GM13976 (cell line): ENCODE measurements at regions not wholly inside any gene's neighbourhood (a gene's known extent, or its start where the extent isn't known, plus 50 kb on each side); places are given as distances from the start of the nearest gene placed in this dataset.
"Not testable (repeated sequence)": the region's sequence is repeated elsewhere in the genome, so short reads cannot be mapped to it uniquely, and the experiment has no call there.

Experiments
- DNase-seq: peaks from one replicate; pipeline ENCODE4 v3.0.0; 2012; ENCODE audit warnings: low spot score
- in situ Hi-C: fragments of 300-500 bp; cut with MboI; formaldehyde crosslinking; loops from one replicate; pipeline ENCODE4 v1.12.0; 2022; ENCODE audit warnings: low sequenced_read_pairs, mixed read lengths, inconsistent platforms; ENCODE audit not compliant: unreplicated experiment
- TF ChIP-seq, protein P1 (sequence below): IDR thresholded peaks from 2 replicates; pipeline ENCODE4 v1.5.1; 2012; ENCODE audit warnings: borderline replicate concordance, mild to moderate bottlenecking; ENCODE audit not compliant: insufficient read depth; ENCODE audit errors: extremely low read depth, missing control alignments, control extremely low read depth

DNA sequence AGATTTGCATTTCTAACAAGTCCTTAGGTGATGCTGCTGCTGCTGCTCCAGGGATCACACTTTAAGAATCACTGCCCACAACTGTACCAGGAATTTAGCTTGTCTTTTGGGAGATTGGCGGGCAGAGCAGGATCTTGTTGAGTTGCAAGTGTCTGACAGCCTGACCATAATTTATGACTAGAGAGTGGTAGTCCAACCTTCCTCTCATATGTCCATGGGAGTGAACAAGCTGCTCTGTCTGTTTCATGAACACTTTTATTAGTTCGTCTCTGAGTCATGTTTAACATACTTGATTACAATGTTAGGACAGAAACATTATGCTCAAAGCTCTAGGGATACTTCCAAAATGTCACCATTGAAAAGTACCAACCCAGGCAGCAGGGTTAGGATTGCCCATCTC lies 169.6 kb downstream of the TGFB2 start:
- TF ChIP-seq, protein P1, sequence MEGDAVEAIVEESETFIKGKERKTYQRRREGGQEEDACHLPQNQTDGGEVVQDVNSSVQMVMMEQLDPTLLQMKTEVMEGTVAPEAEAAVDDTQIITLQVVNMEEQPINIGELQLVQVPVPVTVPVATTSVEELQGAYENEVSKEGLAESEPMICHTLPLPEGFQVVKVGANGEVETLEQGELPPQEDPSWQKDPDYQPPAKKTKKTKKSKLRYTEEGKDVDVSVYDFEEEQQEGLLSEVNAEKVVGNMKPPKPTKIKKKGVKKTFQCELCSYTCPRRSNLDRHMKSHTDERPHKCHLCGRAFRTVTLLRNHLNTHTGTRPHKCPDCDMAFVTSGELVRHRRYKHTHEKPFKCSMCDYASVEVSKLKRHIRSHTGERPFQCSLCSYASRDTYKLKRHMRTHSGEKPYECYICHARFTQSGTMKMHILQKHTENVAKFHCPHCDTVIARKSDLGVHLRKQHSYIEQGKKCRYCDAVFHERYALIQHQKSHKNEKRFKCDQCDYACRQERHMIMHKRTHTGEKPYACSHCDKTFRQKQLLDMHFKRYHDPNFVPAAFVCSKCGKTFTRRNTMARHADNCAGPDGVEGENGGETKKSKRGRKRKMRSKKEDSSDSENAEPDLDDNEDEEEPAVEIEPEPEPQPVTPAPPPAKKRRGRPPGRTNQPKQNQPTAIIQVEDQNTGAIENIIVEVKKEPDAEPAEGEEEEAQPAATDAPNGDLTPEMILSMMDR = no peak
- in situ Hi-C loops = no loop called here
- no peak for DNase-seq

DNA sequence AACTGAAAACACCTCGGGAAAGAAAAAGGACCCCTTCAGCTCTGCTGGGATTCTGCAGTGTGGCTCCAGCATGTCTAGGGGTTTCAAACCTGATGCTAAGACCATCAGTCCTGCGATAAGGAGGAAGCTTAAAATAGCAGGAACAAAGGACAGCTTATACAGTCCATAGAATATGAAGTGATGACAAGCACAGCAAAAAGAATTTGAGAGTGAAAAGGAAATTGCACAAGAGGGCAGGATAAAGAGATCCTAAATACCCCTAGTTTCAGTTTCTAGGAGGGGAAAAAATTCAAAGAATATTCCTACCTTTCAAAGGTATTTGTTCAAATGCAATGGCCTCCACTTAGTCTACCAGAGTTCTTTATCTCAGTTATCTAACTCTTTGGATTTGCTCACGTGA lies 171.4 kb downstream of the TGFB2 start:
- TF ChIP-seq, protein P1 = no peak
- no peak for DNase-seq
- in situ Hi-C loops = no loop called here

DNA sequence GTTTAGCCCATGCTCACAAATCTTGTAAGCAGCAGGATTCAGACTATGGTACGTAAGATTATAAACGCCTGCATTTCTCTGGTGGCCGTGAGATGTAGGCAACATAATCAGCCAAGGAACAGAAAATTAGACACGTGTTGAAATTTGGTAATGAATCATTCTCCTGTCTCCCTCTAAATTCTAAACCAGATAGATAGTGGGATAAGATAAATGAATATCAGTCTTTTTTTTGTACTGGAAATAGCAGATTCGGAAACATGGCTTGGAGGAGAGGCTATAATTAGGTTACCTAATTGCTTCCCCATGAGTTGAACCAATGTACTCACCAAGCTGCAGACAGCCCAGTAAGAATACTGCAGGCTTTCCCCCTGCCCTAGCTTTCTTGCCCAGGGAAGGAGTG lies 172.3 kb downstream of the TGFB2 start:
- TF ChIP-seq, protein P1 = no peak
- no peak for DNase-seq
- in situ Hi-C loops = no loop called here

DNA sequence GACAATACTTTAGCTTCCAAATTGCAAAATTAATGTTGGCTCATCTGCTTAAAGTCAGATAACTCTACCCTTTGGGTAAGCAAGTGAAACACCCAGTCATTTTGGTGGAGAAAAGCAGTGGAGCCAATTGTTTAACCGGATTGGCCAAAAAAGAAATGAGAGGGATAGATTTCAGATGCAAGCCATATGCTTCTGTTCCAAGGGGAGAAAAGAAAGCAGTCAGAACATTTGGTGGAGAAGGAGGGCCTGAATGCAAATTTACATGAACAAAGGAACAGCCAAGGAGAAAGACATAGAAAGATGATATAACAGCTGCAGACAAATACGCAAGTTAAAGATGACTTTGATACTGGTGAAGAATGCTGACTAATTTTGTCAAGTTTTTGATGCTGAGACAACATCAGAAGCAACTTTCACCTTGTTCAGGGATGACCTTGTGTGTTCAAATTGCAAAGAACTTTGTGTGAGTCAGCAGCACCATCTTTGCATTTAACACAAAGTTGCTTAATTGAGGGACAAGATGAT lies 173.1 kb downstream of the TGFB2 start:
- TF ChIP-seq, protein P1 = no peak
- DNase-seq = no peak
- in situ Hi-C loops = no loop called here

DNA sequence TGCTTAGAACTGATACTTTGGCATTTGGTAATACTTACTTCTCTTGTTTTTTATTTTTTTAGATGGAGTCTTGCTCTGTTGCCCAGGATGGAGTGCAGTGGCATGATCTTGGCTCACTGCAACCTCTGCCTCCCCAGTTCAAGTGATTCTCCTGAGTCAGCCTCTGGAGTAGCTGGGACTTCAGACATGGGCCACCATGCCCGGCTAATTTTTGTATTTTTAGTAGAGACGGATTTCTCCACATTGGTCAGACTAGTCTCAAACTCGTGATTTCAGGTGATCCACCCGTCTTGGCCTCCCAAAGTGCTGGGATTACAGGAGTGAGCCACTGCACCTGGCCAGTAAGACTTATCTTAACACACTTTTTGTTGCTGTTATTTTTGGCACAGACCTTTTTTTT lies 175.5 kb downstream of the TGFB2 start:
- in situ Hi-C loops, DNase-seq: not testable (repeated sequence)

DNA sequence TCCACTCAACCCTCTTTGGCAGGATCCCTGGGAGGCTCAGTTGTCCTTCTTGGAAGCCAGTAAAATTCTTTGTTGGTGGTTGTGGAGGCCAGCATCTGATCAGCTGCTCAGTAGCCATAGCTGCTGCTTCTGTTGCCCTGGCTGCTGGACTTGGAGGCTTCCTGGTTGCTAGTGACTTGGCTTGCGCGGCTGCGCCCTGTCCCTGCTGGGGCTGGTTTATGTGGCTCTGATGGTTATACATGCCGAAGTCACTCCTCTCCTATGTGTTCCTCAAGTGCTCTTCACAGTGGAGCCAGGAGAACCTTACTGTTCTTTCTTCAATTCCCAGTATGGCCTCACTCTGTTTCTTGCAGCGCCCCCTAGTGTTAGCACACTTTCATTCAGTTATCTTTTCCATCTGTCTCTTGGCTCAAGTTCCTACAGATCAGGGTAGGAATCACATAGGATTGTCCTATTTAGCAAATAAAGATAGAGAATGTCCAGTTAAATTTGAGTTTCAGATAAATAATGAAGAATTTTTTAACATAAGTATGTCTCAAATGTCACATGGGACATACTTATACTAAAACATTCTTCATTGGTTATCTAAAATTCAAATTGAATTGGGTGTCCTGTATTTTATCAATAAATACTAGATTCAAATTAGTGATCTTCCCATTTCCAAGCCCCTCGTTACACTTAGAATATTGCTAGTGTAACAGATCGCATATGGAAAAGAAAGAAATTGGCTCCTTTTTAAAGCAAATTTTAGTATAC lies 176.5 kb downstream of the TGFB2 start:
- TF ChIP-seq, protein P1 = peak; percentile 51
- in situ Hi-C loops = no loop called here
- peak; percentile 49 for DNase-seq

DNA sequence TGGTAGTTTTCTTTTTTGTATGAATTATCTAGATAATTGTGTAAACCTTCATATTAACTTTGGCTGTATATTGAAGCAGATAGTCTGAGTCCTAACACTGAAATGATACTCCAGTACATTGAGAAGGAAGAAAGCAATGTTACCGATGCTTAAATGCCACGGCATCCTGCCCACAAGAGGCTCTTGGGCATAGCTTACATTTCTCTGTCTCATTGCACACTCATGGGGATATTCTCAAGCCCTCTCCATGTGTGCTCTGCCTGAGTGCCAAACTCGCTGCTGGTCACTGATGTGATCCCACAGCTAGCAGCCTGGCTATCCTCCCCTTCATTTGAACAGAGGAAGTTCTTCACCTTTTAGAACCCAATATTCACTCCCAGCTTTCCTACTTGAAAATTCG lies 179.4 kb downstream of the TGFB2 start:
- DNase-seq = no peak
- in situ Hi-C loops = no loop called here
- TF ChIP-seq, protein P1 = no peak
